MM.1S (cell line): ENCODE measurements at regions not wholly inside any gene's neighbourhood (a gene's known extent, or its start where the extent isn't known, plus 50 kb on each side); places are given as distances from the start of the nearest gene placed in this dataset.

Experiments used
- DNase-seq: peaks from one replicate; pipeline ENCODE4 v3.0.0-alpha.2; 2015
- H2AFZ ChIP-seq: fragments of 300-600 bp; sonication (generic); 2 replicates; pipeline ENCODE4 v1.6.0; 2016; ENCODE audit warnings: antibody characterized with exemption, low read length
- H3F3A ChIP-seq: fragments of 300-600 bp; sonication (generic); 2 replicates; pipeline ENCODE4 v1.6.1; 2016; ENCODE audit warnings: mild to moderate bottlenecking, antibody characterized with exemption, low read length, moderate library complexity, mixed read lengths; ENCODE audit not compliant: insufficient read depth
- H3K27ac ChIP-seq: fragments of 300-600 bp; sonication (generic); 2 replicates; pipeline ENCODE4 v1.5.1; 2016; ENCODE audit warnings: mild to moderate bottlenecking, low read length
- H3K27me3 ChIP-seq: fragments of 300-600 bp; sonication (generic); replicated peaks from 2 replicates; pipeline ENCODE4 v1.6.0; 2016; ENCODE audit warnings: low read length; ENCODE audit not compliant: insufficient read depth
- H3K36me3 ChIP-seq: fragments of 300-600 bp; sonication (generic); replicated peaks from 2 replicates; pipeline ENCODE4 v1.6.1; 2016; ENCODE audit warnings: mild to moderate bottlenecking, low read length, mixed read lengths; ENCODE audit not compliant: insufficient read depth
- H3K4me1 ChIP-seq: fragments of 300-600 bp; sonication (generic); 2 replicates; pipeline ENCODE4 v1.6.1; 2016; ENCODE audit warnings: low read length, mixed read lengths
- H3K4me2 ChIP-seq: fragments of 300-600 bp; sonication (generic); 2 replicates; pipeline ENCODE4 v1.6.0; 2016; ENCODE audit warnings: low read depth, low read length
- H3K4me3 ChIP-seq: fragments of 300-600 bp; sonication (generic); 2 replicates; pipeline ENCODE4 v1.5.1; 2016; ENCODE audit warnings: low read length, mixed read lengths
- H3K79me2 ChIP-seq: fragments of 300-600 bp; sonication (generic); 2 replicates; pipeline ENCODE4 v1.6.1; 2016; ENCODE audit warnings: mixed run types, low read length, mixed read lengths
- H3K9ac ChIP-seq: fragments of 300-600 bp; sonication (generic); 2 replicates; pipeline ENCODE4 v1.6.1; 2016; ENCODE audit warnings: low read length, mixed read lengths
- H3K9me2 ChIP-seq: fragments of 300-600 bp; sonication (generic); replicated peaks from 2 replicates; pipeline ENCODE4 v1.6.1; 2016; ENCODE audit warnings: mild to moderate bottlenecking, low read length, mixed read lengths; ENCODE audit not compliant: insufficient read depth
- H3K9me3 ChIP-seq: fragments of 300-600 bp; sonication (generic); replicated peaks from 2 replicates; pipeline ENCODE4 v1.6.1; 2016; ENCODE audit warnings: mild to moderate bottlenecking, low read length, mixed read lengths; ENCODE audit not compliant: insufficient read depth
- H4K20me1 ChIP-seq: fragments of 300-600 bp; sonication (generic); 2 replicates; pipeline ENCODE4 v1.6.1; 2016; ENCODE audit warnings: mild to moderate bottlenecking, low read length, moderate library complexity, mixed read lengths; ENCODE audit not compliant: insufficient read depth
- CTCF ChIP-seq: fragments of 300-600 bp; sonication (generic); IDR thresholded peaks from 2 replicates; pipeline ENCODE4 v1.5.1; 2016; ENCODE audit warnings: antibody characterized with exemption, low read length, mixed read lengths
- EZH2 ChIP-seq: fragments of 300-600 bp; sonication (generic); optimal IDR thresholded peaks from 2 replicates; pipeline ENCODE3; 2017; ENCODE audit warnings: low read depth, mild to moderate bottlenecking, antibody characterized with exemption, low read length, mixed read lengths
- EZH2phosphoT487 ChIP-seq: fragments of 300-600 bp; sonication (generic); IDR thresholded peaks from 2 replicates; pipeline ENCODE4 v1.6.1; 2018; ENCODE audit warnings: antibody characterized with exemption, low read length

GRCh38 chr1:38475624-38476005 is 384.0 kb downstream of the RRAGC start:
- Histone ChIP-seq H3K4me3 (peak overlapping the region; percentile 64), H3F3A (peaks cover 21% of the 10 kb centered on the region), H3K79me2 (no peaks in the 10 kb centered on the region), H3K9ac (peak overlapping the region; percentile 92), H4K20me1 (no peaks in the 10 kb centered on the region), H3K9me3 (no peaks in the 10 kb centered on the region), H3K27ac (peak overlapping the region; percentile 98), H3K4me1 (peaks cover 12% of the 10 kb centered on the region), H2AFZ (peak overlapping the region; percentile 73), H3K9me2 (no peaks in the 10 kb centered on the region), H3K4me2 (peak overlapping the region; percentile 85), H3K27me3 (no peaks in the 10 kb centered on the region), H3K36me3 (no peaks in the 10 kb centered on the region)
- DNase-seq = no peak
- TF ChIP-seq CTCF = no peak
- no peak for TF ChIP-seq EZH2
- TF ChIP-seq EZH2phosphoT487 = no peak

GRCh38 chr1:38474738-38475623 is 384.6 kb downstream of the RRAGC start:
- peak overlapping the region; percentile 92 for H3K9ac ChIP-seq

GRCh38 chr1:38466487-38466886 is 393.1 kb downstream of the RRAGC start:
- Histone ChIP-seq H3K4me3 (no peak overlapping the region), H3F3A (no peaks in the 10 kb centered on the region), H3K27me3 (no peaks in the 10 kb centered on the region)

More at GRCh38 chr1:38474738-38475623, 384.6 kb downstream of the RRAGC start:
- Histone ChIP-seq H3K9me2 (no peaks in the 10 kb centered on the region), H3K36me3 (no peaks in the 10 kb centered on the region), H2AFZ (peak overlapping the region; percentile 74), H3K9me3 (no peaks in the 10 kb centered on the region), H4K20me1 (no peaks in the 10 kb centered on the region), H3K27me3 (no peaks in the 10 kb centered on the region), H3K27ac (peak overlapping the region; percentile 98), H3K79me2 (no peaks in the 10 kb centered on the region), H3K4me2 (peak overlapping the region; percentile 85), H3F3A (peaks cover 21% of the 10 kb centered on the region), H3K4me1 (peaks cover 12% of the 10 kb centered on the region), H3K4me3 (peak overlapping the region; percentile 64)
- TF ChIP-seq CTCF (no peak), EZH2 (no peak), EZH2phosphoT487 (no peak)
- DNase-seq = peak; percentile 93

More at GRCh38 chr1:38466487-38466886, 393.1 kb downstream of the RRAGC start:
- Histone ChIP-seq H2AFZ (no peak overlapping the region), H3K36me3 (no peaks in the 10 kb centered on the region), H3K9me3 (no peaks in the 10 kb centered on the region), H3K4me2 (no peak overlapping the region), H3K9ac (no peak overlapping the region), H3K79me2 (no peaks in the 10 kb centered on the region), H4K20me1 (no peaks in the 10 kb centered on the region), H3K9me2 (no peaks in the 10 kb centered on the region), H3K4me1 (no peaks in the 10 kb centered on the region), H3K27ac (no peak overlapping the region)
- TF ChIP-seq EZH2 = no peak
- TF ChIP-seq CTCF = no peak
- no peak for TF ChIP-seq EZH2phosphoT487
- no peak for DNase-seq
